ENCODE measurements at regions not wholly inside any gene's neighbourhood (a gene's known extent, or its start where the extent isn't known, plus 50 kb on each side); places are given as distances from the start of the nearest gene placed in this dataset.

DNA sequence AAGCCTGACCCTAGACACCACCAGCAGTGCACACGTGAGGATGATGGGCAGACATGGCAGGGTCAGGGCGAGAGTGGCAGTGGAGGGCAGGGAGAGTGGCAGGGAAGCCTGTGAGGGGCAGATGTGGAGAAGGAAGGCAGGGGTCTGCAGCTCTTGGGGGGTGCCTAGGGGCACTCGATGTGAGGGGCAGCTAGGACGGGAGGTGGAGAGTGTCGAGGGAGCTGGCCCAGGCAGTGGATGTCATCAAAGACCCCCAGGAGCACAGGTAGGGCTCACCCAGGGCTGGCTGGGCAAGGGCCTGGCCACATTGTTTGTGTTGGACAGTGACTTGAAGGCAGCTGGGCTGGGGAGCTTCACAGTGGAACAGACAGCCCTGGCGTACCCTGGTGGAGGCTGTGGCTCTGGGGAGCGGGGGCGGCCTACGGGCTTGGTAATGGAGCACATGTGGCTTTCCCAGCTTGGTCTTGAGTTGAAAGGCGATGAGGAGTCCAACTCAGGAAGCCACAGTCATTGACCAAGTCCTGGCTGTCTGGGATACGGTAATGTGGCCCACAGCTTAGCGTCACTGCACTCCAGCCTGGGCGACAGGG is 87.1 kb downstream of the RTP5 start:
- no peak for TF ChIP-seq RFX5 (IDR thresholded peaks at IDR 0.05)
- TF ChIP-seq, protein P1, sequence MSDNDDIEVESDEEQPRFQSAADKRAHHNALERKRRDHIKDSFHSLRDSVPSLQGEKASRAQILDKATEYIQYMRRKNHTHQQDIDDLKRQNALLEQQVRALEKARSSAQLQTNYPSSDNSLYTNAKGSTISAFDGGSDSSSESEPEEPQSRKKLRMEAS (IDR thresholded peaks at IDR 0.05), result no peak
- TF ChIP-seq NR3C1 (IDR thresholded peaks at IDR 0.05), result no peak
- no peak for TF ChIP-seq SMC3 (IDR thresholded peaks at IDR 0.05)
- TF ChIP-seq CBX8 (IDR thresholded peaks at IDR 0.05), result no peak
- TF ChIP-seq JUN (IDR thresholded peaks at IDR 0.05), result no peak
- no peak for TF ChIP-seq ZSCAN20 (CRISPR knock-in tag; IDR thresholded peaks at IDR 0.05)
- TF ChIP-seq, protein P2, sequence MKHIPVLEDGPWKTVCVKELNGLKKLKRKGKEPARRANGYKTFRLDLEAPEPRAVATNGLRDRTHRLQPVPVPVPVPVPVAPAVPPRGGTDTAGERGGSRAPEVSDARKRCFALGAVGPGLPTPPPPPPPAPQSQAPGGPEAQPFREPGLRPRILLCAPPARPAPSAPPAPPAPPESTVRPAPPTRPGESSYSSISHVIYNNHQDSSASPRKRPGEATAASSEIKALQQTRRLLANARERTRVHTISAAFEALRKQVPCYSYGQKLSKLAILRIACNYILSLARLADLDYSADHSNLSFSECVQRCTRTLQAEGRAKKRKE (CRISPR knock-in tag; IDR thresholded peaks at IDR 0.05; ENCODE audit: low read depth), result no peak
- no peak for TF ChIP-seq HDAC2 (IDR thresholded peaks at IDR 0.05)
- no peak for TF ChIP-seq KDM5A (IDR thresholded peaks at IDR 0.05)
- Histone ChIP-seq H3K4me2 (no peak overlapping the region), H3K9me3 (no peaks in the 10 kb centered on the region), H3K4me1 (no peaks in the 10 kb centered on the region), H3K27ac (no peak overlapping the region), H3K4me3 (no peak overlapping the region)
- no peak for ATAC-seq
- FAIRE-seq, result no peak
- WGBS (ENCODE audit: missing lambda C conversion rate), result 49% methylated on average over 13 of the region's 13 CpGs
- DNase-seq (ENCODE audit: low read depth in 1 of 2, low spot score in 1 of 2), result no peak
- ChIA-PET CTCF (interaction anchor here (0.6 to 1.0 kb wide), 3 partner anchors 9 to 342 kb away, joined by 3 read pairs; no protein-coding TSS in a partner anchor), POLR2A (no interaction called here)

DNA sequence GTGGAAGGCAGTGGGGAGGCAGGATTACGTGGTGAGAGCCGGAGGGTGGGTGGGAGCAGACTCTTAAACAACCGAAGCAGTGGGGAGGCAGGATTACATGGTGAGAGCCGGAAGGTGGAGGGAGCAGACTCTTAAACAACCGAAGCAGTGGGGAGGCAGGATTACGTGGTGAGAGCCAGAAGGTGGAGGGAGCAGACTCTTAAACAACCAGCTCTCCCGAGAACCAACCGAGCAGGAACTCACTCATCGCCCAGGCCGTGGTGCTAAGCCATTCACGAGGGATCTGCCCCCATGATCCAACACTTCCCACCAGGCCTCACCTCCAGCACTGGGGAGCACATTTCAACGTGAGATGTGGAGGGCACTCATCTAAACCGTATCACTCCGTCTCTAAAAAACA is 87.7 kb downstream of the RTP5 start:
- Histone ChIP-seq H3K4me3 (no peak overlapping the region), H3K4me2 (no peak overlapping the region), H3K4me1 (no peaks in the 10 kb centered on the region), H3K27ac (no peak overlapping the region), H3K9me3 (no peaks in the 10 kb centered on the region)
- TF ChIP-seq RARB (CRISPR knock-in tag; IDR thresholded peaks at IDR 0.05), result no peak
- no peak for TF ChIP-seq CBX2 (IDR thresholded peaks at IDR 0.05; ENCODE audit: borderline replicate concordance, low read depth)
- no peak for TF ChIP-seq HMGXB4 (CRISPR knock-in tag; IDR thresholded peaks at IDR 0.05; ENCODE audit: borderline replicate concordance)
- no peak for TF ChIP-seq NR3C1 (IDR thresholded peaks at IDR 0.05)
- TF ChIP-seq MAFK (IDR thresholded peaks at IDR 0.05; ENCODE audit: partially characterized antibody), result no peak
- ChIA-PET CTCF (interaction anchor here (0.6 to 1.0 kb wide), 2 partner anchors 9 to 343 kb away, joined by 3 read pairs; no protein-coding TSS in a partner anchor), POLR2A (no interaction called here)
- ATAC-seq (no peak), DNase-seq (ENCODE audit: low read depth in 1 of 2, low spot score in 1 of 2) (no peak), FAIRE-seq (no peak)
- WGBS (ENCODE audit: missing lambda C conversion rate), result 57% methylated on average over 14 of the region's 14 CpGs

- POLR2A ChIA-PET, result no interaction called here
- Histone ChIP-seq H3K27ac (no peak overlapping the region), H3K4me3 (no peak overlapping the region), H3K4me1 (no peaks in the 10 kb centered on the region), H3K4me2 (no peak overlapping the region), H3K9me3 (no peaks in the 10 kb centered on the region)
- no peak for DNase-seq (ENCODE audit: low read depth in 1 of 2, low spot score in 1 of 2)
- peak in 1 of 2 experiments; percentile 19; a peak in 1 of 6 replicates for ATAC-seq
- no peak for FAIRE-seq
- 63% methylated on average over 21 of the region's 21 CpGs for WGBS (ENCODE audit: missing lambda C conversion rate)
- CTCF ChIA-PET, result interaction anchor here (3.1 kb wide), 1 partner anchor 8 kb away, joined by 24 read pairs; no protein-coding TSS in a partner anchor
- no peak for TF ChIP-seq GATA3 (IDR thresholded peaks at IDR 0.05; ENCODE audit: borderline replicate concordance)
Measured at GRCh38 chr2:241958818-241959545, 89.5 kb downstream of the RTP5 start.

DNA sequence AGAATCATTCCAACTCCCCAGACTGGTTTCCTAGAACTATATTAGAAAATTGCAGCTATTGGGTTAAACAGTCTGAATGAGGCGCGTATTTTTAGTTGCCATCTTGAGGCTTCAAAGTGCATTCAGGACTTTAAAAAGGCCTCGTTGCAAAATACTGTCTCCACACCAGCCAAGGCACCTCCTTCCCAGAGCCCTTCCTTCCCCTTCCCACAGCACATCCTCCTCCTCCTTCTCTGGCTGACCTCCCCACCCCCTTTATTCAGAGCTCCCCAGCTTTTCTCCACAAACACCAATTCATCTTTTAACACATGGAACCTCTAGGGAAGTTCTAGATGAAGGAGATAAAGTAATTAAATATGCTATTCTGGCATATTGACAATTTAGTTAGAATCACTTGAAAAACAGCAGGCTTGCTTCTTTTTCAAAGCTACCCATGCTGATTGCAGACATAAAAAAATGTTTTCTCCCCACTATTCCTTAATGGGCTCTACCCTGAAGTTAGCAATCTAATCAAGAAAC is 90.3 kb downstream of the RTP5 start:
- no peak for FAIRE-seq
- H3K4me2 ChIP-seq, result no peak overlapping the region
- H3K9me3 ChIP-seq, result no peaks in the 10 kb centered on the region
- DNase-seq (ENCODE audit: low read depth in 1 of 2, low spot score in 1 of 2), result no peak
- H3K27ac ChIP-seq, result no peak overlapping the region
- ChIA-PET POLR2A (no interaction called here), CTCF (interaction anchor here (1.0 to 3.1 kb wide), 2 partner anchors 9 to 21 kb away, joined by 3 to 24 read pairs; no protein-coding TSS in a partner anchor)
- WGBS (ENCODE audit: missing lambda C conversion rate), result 70% methylated on average over 3 of the region's 3 CpGs
- H3K4me1 ChIP-seq, result no peaks in the 10 kb centered on the region
- no peak for ATAC-seq
- TF ChIP-seq KDM5A (IDR thresholded peaks at IDR 0.05) (no peak), TFCP2L1 (CRISPR knock-in tag; IDR thresholded peaks at IDR 0.05) (no peak), POLR2A (IDR thresholded peaks at IDR 0.05; ENCODE audit: low read length) (no peak), JUN (IDR thresholded peaks at IDR 0.05) (no peak), TP53 (CRISPR knock-in tag; IDR thresholded peaks at IDR 0.05) (no peak), EHMT2 (IDR thresholded peaks at IDR 0.05; ENCODE audit: low read depth) (no peak), RCOR1 (IDR thresholded peaks at IDR 0.05; ENCODE audit: low read depth, low read length) (no peak)
- TF ChIP-seq, protein P2 (CRISPR knock-in tag; IDR thresholded peaks at IDR 0.05; ENCODE audit: low read depth), result no peak
- no peak overlapping the region for H3K4me3 ChIP-seq

All from A549 (cell line).